HG03575 (cell line): ENCODE measurements at regions not wholly inside any gene's neighbourhood (a gene's known extent, or its start where the extent isn't known, plus 50 kb on each side); places are given as distances from the start of the nearest gene placed in this dataset.

Experiments used
- ATAC-seq: cut with Tn5 transposase; IDR thresholded peaks from one replicate; pipeline ENCODE4 v1.9.1; 2021; ENCODE audit not compliant: unreplicated experiment, insufficient number of reproducible peaks, low FRiP score; ENCODE audit errors: extremely low read depth

- ATAC-seq: no peak
These were observed 49.9 kb downstream of the RIN2 start for GRCh38 chr20:19807946-19808330.

GRCh38 chr20:19808498-19808897 lies 50.4 kb downstream of the RIN2 start:
- ATAC-seq: no peak

GRCh38 chr20:19809505-19809904 lies 51.4 kb downstream of the RIN2 start:
- no peak for ATAC-seq

- ATAC-seq: no peak
These were observed 53.2 kb downstream of the RIN2 start for GRCh38 chr20:19811231-19811630.

- no peak for ATAC-seq
These were observed 54.0 kb downstream of the RIN2 start for GRCh38 chr20:19812056-19812455.

- no peak for ATAC-seq
These were observed 54.6 kb downstream of the RIN2 start for GRCh38 chr20:19812696-19813095.

GRCh38 chr20:19813846-19814640 lies 56.0 kb downstream of the RIN2 start:
- ATAC-seq: no peak

- ATAC-seq: no peak
These were observed 57.5 kb downstream of the RIN2 start for GRCh38 chr20:19815553-19815991.

GRCh38 chr20:19816386-19816785 lies 58.3 kb downstream of the RIN2 start:
- no peak for ATAC-seq

GRCh38 chr20:19817017-19817416 lies 59.0 kb downstream of the RIN2 start:
- no peak for ATAC-seq

GRCh38 chr20:19819149-19819548 lies 61.1 kb downstream of the RIN2 start:
- ATAC-seq: no peak

GRCh38 chr20:19820555-19821211 lies 62.6 kb downstream of the RIN2 start:
- ATAC-seq: no peak

- no peak for ATAC-seq
These were observed 63.5 kb downstream of the RIN2 start for GRCh38 chr20:19821606-19822005.

- ATAC-seq: no peak
These were observed 65.2 kb downstream of the RIN2 start for GRCh38 chr20:19823216-19823615.

GRCh38 chr20:19823971-19824370 lies 65.9 kb downstream of the RIN2 start:
- no peak for ATAC-seq

- ATAC-seq: no peak
These were observed 66.8 kb downstream of the RIN2 start for GRCh38 chr20:19824861-19825260.

- ATAC-seq: no peak
These were observed 68.3 kb downstream of the RIN2 start for GRCh38 chr20:19826179-19826914.

GRCh38 chr20:19827818-19828217 lies 69.8 kb downstream of the RIN2 start:
- ATAC-seq: peak; percentile 13

- ATAC-seq: peak; percentile 92
These were observed 70.2 kb downstream of the RIN2 start for GRCh38 chr20:19828232-19828631.

GRCh38 chr20:19830211-19830785 lies 72.2 kb downstream of the RIN2 start:
- ATAC-seq: no peak
